NCI-H748 treated with DMSO at 0.1 percent for 48 hours (cell line): ENCODE measurements at regions not wholly inside any gene's neighbourhood (a gene's known extent, or its start where the extent isn't known, plus 50 kb on each side); places are given as distances from the start of the nearest gene placed in this dataset.

Source experiments
- DNase-seq: peaks from one replicate; lab custom pipeline; 2025; lab: John Stamatoyannopoulos, UW

DNA sequence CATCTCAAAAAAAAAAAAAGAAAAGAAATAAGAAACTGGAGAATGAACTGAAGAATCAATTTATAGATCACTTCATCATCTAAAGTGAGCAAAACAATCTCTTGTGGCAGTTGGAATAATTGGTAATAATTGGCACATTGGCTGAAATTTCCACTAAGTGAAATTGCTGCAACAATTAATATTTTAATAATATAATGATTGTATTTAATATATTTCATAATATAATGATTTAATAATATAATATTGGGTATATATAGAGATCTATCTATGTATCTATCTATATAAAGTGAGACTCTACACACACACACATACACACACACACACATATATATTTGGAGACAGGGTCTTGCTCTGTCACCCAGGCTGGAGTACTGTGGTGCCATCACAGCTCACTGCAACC lies 81.2 kb upstream of the PRICKLE1 start:
- DNase-seq: no peak

DNA sequence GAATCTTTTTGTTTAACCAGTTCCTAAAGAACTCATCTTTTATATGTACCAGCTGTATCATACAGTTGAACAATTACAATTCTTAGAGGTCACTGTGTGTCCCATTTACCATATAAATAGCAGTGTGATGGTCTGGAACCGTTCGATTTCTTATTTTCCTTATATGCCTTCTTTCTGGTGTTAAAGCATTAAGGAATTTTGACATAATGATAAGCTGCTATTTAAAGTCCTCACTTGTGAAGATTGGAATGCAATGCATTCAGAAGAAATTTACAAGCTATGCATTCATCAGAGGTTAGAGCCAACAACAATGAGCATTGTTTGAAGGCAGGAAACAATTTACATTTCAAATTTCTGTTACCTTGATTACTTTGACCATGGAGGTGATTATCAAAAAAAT lies 80.0 kb upstream of the PRICKLE1 start:
- DNase-seq: no peak

DNA sequence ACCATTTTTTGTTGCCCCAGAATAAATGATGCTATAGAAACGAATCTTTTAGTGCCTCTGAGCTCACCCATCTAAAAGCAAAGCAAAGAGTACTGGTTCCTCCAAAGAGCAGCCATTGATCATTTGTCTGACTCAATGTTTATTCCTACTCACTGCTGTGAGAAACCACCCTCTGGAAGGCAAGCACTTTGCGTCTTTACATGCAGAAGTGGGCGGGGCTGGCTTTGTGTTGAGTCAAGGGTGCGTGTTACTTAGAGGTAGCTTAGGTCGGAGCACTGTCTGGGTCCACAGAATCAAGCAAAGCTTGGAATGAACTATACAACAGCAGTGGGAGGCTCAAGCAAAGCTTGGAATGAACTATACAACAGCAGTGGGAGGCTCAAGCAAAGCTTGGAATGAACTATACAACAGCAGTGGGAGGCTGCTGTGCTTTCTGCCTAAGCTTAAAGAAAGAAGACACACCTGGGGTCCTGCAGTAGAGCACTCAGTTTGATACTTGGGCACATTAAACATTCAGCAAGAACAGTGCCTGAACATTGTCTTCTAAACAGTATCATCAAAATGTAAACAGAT lies 77.2 kb upstream of the PRICKLE1 start:
- DNase-seq: no peak

DNA sequence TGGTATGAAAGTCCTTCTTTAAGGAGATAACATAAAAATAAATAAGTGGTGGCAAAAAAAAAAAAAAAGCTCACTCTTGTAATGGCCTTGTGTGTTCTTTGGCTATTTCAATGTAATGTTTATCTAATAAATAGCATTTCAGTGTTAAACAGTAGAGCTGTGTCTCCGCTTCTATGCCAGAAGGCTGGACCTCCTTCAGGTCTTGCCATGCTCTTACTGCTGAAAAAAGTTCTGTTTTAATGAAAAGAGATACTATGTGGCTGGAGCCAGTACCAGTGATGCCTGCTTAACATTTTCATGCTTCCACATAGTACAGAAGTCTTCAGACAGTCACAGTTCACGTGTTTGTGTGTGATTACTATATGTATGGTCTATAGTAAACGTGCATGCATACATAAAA lies 74.1 kb upstream of the PRICKLE1 start:
- DNase-seq: no peak

DNA sequence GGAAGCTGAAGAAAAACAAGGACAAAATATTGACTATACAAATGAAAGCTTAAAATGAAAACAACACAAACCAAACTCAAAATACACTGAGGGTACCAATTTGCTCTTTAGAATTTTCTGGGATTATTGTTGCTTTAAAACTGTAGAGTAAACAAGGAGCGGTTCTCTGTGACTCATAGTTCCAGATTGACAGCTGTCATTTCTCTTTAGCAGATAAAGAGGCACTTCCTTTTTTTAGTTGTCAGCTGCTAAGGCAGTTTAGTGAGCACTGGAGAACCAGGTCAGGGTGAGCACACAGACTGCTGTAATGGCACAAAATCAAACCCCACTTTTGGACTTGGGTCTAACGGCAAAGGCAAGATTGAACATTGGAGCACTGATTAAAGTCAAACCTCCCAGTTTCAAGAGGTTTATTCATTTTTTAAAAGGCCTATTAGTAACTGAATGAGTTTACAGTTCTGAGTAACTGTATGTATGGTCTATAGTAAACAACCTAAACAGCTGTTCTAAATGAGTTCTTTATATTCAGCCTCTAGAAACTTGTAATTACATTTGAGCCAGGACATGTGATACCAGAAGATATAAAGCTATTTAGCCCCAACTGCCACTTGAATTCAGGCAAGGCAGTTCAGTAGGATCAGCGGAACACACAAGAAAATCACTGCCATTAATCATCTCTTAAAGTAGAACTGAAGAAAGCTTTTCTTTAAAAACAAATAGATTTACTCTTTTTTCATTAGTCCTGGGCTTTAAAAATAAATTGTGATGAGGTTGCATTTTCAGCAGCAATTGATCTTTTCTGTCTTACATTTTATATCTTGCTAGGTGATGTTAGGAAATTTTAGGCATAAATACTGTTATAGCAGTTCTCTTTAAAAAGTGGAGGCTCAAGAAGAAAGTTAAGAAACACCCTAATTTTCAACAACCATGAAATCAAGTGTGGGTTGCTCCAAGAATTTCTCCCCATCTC lies 71.7 kb upstream of the PRICKLE1 start:
- DNase-seq: peak; percentile 24

DNA sequence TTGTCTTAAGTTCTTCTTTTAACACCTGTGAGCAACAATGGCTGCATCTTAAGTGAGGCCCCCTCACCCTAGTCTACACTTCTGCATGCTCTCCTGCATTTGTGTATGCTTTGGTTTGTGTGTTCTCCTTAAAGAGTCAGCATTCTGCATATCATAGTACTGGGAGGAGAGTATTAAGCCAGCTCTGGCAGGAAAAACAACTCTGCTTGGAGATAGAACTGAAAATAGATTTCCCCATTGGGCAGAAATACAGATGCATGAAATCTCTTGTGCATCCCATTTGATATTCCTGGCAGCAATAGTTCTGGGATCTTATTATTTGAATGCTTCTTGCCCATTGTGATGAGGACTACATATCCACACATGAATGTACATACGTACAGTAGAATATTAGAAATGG lies 70.6 kb upstream of the PRICKLE1 start:
- no peak for DNase-seq

DNA sequence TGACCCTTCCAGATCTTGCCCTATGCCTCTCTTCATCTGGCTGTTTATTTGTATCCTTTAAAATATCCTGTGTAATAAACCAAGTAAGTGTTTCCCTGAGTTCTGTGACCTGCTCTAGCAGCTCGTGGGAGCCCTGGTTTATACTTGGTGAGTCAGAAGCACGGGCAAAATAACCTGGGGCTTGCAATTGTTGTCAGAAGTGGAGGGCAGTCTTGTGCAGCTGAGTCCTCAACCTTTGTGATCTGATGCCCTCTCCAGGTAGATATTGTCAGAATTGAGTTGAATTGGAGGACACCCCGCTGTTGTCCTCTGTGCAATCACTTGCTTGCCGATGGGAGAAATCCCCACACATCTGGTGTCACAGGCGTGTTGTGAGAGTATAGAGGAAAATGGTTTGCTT lies 62.5 kb upstream of the PRICKLE1 start:
- no peak for DNase-seq

DNA sequence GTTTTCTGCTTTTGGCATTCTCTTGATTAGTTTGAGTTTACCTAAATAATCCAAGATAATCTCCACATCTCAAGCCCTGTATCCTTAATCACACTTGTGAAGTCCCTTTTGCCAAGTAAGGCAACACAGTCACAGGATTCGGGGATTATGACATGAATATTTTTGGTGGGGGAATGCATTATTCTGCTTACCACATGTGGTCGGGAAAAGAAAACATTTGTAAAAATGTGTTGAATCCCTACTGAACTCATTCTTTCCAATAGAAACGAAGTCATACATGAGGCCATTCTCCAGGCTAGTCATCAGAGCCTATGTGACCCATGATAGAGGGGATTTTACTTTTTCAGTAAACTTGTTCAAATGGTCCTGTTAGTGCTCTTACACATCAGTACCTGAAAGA lies 58.5 kb upstream of the PRICKLE1 start:
- DNase-seq: no peak

DNA sequence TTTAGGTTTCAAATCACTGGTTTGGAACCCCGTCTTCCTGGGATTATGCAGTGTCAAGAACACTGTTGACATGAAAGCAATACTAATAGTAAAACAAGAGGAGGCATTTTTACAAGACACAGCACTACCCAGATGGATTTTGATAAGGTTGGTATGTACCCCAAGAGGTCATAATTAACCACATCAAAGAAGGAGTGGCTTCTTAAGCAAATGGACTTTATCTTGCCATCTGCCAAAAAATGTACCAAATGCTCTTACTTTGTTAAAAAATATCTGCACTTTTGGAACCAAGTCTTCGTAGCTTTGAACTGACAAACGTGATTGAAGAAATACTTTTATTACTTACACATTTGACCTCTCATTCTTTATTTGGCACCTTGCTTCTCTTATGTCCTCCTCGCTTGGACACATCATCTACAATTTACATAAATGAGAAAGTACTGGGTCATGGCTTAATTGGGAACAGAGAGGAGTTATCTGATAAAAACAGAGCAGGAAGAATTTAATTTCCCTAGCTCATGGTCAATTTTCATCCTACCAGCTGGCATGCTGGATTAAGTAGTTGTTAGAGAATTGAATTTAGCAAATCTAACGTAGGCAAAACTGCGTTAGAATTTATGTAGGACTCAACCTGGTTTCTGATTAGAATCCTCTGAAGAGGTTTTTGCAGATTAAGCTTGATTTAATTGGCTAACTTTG lies 54.5 kb upstream of the PRICKLE1 start:
- DNase-seq: no peak

DNA sequence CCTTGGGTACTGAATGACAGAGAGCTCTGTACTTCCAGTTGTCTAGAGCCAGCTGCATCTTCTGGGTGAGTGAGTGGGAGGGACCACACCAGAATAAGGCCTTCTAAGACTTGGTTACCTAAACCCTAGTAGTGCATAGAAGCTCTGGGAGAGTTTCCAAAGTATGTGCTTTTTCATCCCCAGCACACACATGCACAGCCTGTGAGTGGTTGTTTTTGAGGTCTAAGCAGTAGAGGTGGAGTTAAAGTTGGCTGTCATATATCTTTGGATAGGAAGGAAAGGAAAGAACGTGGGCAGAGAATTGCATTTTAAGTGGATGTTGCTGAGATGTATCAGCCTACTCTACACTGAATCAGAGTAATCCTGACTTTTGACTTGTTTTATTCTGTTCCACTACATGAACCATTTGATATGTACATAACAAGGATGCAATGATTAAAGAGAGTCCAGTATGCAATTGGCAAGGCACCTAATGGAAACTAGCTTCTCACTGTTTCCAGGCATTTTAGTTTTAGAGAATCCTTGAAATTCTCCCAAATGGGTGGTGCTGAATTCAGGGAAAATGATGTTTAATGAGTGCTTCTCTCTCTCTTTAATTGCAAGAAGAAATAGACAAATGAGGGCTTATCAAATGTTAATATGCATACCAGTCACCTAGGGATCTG lies 51.8 kb upstream of the PRICKLE1 start:
- DNase-seq: no peak

DNA sequence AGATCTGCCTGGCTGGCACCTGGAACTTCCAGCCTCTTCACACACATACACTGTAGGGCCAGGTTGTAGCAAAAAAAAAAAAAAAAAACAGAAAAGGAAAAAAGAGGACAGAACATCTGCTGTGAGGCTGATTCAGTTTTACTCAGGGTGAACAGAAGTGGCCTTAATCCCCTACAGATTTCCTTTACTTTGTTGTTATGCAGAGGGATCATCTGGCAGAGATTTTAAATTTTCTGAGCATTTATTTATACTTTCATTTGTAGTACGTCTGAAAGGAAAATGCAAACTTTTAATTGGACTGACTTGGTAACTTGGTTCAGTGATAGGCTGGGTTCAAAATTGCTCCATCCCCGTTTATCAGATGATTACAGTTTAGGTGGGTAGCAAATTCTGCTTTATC lies 50.8 kb upstream of the PRICKLE1 start:
- DNase-seq: no peak

DNA sequence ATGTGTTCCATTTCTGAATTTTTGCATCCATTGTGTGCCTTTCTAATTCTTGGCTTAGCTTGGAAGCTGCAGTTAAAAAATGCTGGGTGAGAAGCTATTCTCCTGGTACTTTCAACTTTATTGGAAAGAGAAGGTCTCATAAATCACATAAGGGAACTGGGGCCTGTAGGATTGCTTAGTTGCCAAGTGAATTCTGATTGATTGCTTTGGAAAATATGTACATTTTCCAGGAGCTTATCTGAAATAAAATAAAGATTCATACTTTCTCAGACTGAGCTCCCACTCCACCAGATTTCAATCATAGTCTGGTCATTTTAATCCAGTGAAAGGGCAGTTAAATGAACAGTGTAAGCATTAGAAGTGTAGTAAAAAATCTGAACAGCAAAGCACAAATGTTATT lies 50.0 kb upstream of the PRICKLE1 start:
- DNase-seq: no peak
